Keratinocyte (primary cell): ENCODE measurements at regions not wholly inside any gene's neighbourhood (a gene's known extent, or its start where the extent isn't known, plus 50 kb on each side); places are given as distances from the start of the nearest gene placed in this dataset.

Source experiments
- DNase-seq: peaks from one replicate; pipeline ENCODE4 v3.0.0-alpha.2; 2011; ENCODE audit warnings: low read depth, missing footprints, low spot score
- FAIRE-seq: peaks from 2 replicates; lab custom pipeline; 2011; peaks lifted over from hg19 to GRCh38; lab: Jason Lieb, UNC
- H2AFZ ChIP-seq: 2 replicates; pipeline ENCODE4 v1.6.0; 2012; ENCODE audit warnings: low read length, control low read depth, inconsistent platforms; ENCODE audit not compliant: control insufficient read depth
- H3K27ac ChIP-seq: 2 replicates; pipeline ENCODE4 v1.5.1; 2011; ENCODE audit warnings: low read length; ENCODE audit not compliant: control insufficient read depth, insufficient read depth
- H3K27me3 ChIP-seq: 3 replicates; pipeline ENCODE4 v1.6.0; 2011; ENCODE audit warnings: low read length; ENCODE audit not compliant: control insufficient read depth, insufficient read depth; ENCODE audit errors: extremely low read depth
- H3K36me3 ChIP-seq, 2 experiments: 2 replicates in 1 of 2; 3 replicates in 1 of 2; pipeline ENCODE4 v1.5.1; 2011; ENCODE audit warnings: low read length in 2 of 2, mild to moderate bottlenecking in 1 of 2; ENCODE audit not compliant: control insufficient read depth in 2 of 2, insufficient read depth in 2 of 2; ENCODE audit errors: extremely low read depth in 1 of 2
- H3K4me1 ChIP-seq: 3 replicates; pipeline ENCODE4 v1.5.1; 2011; ENCODE audit warnings: low read length; ENCODE audit not compliant: control insufficient read depth, insufficient read depth; ENCODE audit errors: extremely low read depth
- H3K4me2 ChIP-seq: 3 replicates; pipeline ENCODE4 v1.6.0; 2011; ENCODE audit warnings: low read depth, low read length; ENCODE audit not compliant: control insufficient read depth, insufficient read depth; ENCODE audit errors: extremely low read depth
- H3K4me3 ChIP-seq, 3 experiments: fragments of 200-600 bp in 1 of 3; sonication (generic) in 1 of 3; 2 replicates in 2 of 3; 3 replicates in 1 of 3; pipeline ENCODE4 v1.5.1; 2011 to 2016; ENCODE audit warnings: low read length in 3 of 3, mild to moderate bottlenecking in 3 of 3, control low read depth in 2 of 3, inconsistent platforms in 1 of 3, low read depth in 1 of 3, mixed read lengths in 1 of 3, mixed run types in 1 of 3, moderate library complexity in 1 of 3; ENCODE audit not compliant: control insufficient read depth in 2 of 3, insufficient read depth in 2 of 3; ENCODE audit errors: extremely low read depth in 1 of 3
- H3K79me2 ChIP-seq: 2 replicates; pipeline ENCODE4 v1.6.0; 2012; ENCODE audit warnings: low read length; ENCODE audit not compliant: control insufficient read depth, insufficient read depth
- H3K9ac ChIP-seq: 3 replicates; pipeline ENCODE4 v1.6.0; 2011; ENCODE audit warnings: low read length; ENCODE audit not compliant: control insufficient read depth, insufficient read depth; ENCODE audit errors: extremely low read depth
- H3K9me1 ChIP-seq: 3 replicates; pipeline ENCODE4 v1.6.0; 2011; ENCODE audit warnings: low read length; ENCODE audit not compliant: control insufficient read depth, insufficient read depth; ENCODE audit errors: extremely low read depth
- H3K9me3 ChIP-seq: 2 replicates; pipeline ENCODE4 v1.5.1; 2012; ENCODE audit warnings: low read depth, low read length; ENCODE audit not compliant: control insufficient read depth
- H4K20me1 ChIP-seq: 3 replicates; pipeline ENCODE4 v1.6.0; 2011; ENCODE audit warnings: low read length; ENCODE audit not compliant: control insufficient read depth, insufficient read depth; ENCODE audit errors: extremely low read depth
- EZH2 ChIP-seq: IDR thresholded peaks from one replicate; pipeline ENCODE4 v1.6.1; 2012; ENCODE audit warnings: inconsistent platforms, mild to moderate bottlenecking, low read length, moderate library complexity
- dilution Hi-C: fragments of 300-500 bp; cut with MboI; formaldehyde crosslinking; loops from one replicate; pipeline ENCODE4 v1.7.0; 2020; ENCODE audit warnings: low sequenced_read_pairs; ENCODE audit not compliant: extremely low pct_ligation_motif_present
- TF ChIP-seq, protein P1 (sequence below), 3 experiments: IDR thresholded peaks in 1 of 3; conservative IDR thresholded peaks in 1 of 3; optimal IDR thresholded peaks in 1 of 3; 2 replicates in 2 of 3; 3 replicates in 1 of 3; pipeline versions ENCODE3 to v1.5.1; 2011; ENCODE audit warnings: low read length in 3 of 3, mild to moderate bottlenecking in 3 of 3, moderate library complexity in 2 of 3, control low read depth in 1 of 3, inconsistent platforms in 1 of 3; ENCODE audit not compliant: insufficient read depth in 2 of 3; ENCODE audit errors: extremely low read depth in 1 of 3

DNA sequence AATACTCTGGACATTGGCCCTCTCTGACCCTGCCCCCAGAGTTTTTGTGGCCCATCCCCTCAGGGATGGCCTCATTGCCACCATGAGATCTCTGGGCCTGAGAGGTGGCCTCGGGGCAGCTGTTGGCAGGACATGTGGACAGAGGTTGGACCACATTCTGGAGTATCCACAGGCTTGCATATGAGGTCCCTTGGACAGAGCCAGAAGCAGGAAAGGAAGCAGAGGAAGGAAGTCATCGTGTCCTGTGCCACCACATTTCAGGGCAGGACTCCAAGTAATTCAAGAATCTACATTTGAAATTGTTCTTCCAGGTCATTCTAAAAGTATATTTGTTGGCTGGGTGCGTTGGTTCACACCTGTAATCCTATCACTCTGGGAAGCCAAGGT is 95.9 kb upstream of the PPP2R5A start:
- TF ChIP-seq, protein P1, sequence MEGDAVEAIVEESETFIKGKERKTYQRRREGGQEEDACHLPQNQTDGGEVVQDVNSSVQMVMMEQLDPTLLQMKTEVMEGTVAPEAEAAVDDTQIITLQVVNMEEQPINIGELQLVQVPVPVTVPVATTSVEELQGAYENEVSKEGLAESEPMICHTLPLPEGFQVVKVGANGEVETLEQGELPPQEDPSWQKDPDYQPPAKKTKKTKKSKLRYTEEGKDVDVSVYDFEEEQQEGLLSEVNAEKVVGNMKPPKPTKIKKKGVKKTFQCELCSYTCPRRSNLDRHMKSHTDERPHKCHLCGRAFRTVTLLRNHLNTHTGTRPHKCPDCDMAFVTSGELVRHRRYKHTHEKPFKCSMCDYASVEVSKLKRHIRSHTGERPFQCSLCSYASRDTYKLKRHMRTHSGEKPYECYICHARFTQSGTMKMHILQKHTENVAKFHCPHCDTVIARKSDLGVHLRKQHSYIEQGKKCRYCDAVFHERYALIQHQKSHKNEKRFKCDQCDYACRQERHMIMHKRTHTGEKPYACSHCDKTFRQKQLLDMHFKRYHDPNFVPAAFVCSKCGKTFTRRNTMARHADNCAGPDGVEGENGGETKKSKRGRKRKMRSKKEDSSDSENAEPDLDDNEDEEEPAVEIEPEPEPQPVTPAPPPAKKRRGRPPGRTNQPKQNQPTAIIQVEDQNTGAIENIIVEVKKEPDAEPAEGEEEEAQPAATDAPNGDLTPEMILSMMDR (optimal IDR thresholded peaks at IDR 0.05 in 1 of 3, IDR thresholded peaks at IDR 0.05 in 1 of 3, conservative IDR thresholded peaks at IDR 0.05 in 1 of 3; ENCODE audit: extremely low read depth in 1 of 3, insufficient read depth in 2 of 3, low read length in 3 of 3): no peak
- TF ChIP-seq EZH2: no peak

DNA sequence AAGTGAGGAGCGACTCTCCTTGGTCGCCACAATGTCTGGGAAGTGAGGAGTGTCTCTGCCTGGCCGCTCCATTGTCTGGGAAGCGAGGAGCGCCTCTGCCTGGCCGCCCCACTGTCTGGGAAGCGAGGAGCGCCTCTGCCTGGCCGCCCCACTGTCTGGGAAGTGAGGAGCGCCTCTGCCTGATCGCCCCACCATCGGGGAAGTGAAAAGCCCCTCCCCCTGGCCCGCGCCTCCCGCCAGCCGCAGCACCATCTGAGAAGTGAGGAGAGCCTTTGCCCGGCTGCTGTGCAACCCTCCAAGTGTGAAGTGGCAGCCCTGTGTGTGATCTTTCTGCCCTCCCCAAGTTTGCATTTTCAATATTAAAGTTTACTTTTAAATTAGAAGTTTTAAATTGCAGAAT is 95.0 kb upstream of the PPP2R5A start:
- H3K4me2 ChIP-seq: no peak overlapping the region
- H3K27me3 ChIP-seq: no peaks in the 10 kb centered on the region
- H4K20me1 ChIP-seq: no peaks in the 10 kb centered on the region
- no peaks in the 10 kb centered on the region for H3K9me3 ChIP-seq
- H3K36me3 ChIP-seq: no peaks in the 10 kb centered on the region
- H3K9me1 ChIP-seq: no peaks in the 10 kb centered on the region
- FAIRE-seq: no peak
- H3K4me3 ChIP-seq: no peak overlapping the region
- dilution Hi-C loops: no loop called here
- H3K27ac ChIP-seq: no peak overlapping the region
- no peaks in the 10 kb centered on the region for H3K79me2 ChIP-seq
- H2AFZ ChIP-seq: no peak overlapping the region
- H3K9ac ChIP-seq: no peak overlapping the region
- no peak for TF ChIP-seq EZH2
- TF ChIP-seq, protein P1 (optimal IDR thresholded peaks at IDR 0.05 in 1 of 3, IDR thresholded peaks at IDR 0.05 in 1 of 3, conservative IDR thresholded peaks at IDR 0.05 in 1 of 3; ENCODE audit: extremely low read depth in 1 of 3, insufficient read depth in 2 of 3, low read length in 3 of 3): no peak
- DNase-seq: no peak
- peaks cover 17% of the 10 kb centered on the region for H3K4me1 ChIP-seq

More for the DNA sequence above, 95.9 kb upstream of the PPP2R5A start:
- Histone ChIP-seq H3K4me1 (peaks cover 17% of the 10 kb centered on the region), H2AFZ (no peak overlapping the region), H3K27me3 (no peaks in the 10 kb centered on the region), H3K9me1 (no peaks in the 10 kb centered on the region), H3K4me3 (no peak overlapping the region), H4K20me1 (no peaks in the 10 kb centered on the region), H3K36me3 (no peaks in the 10 kb centered on the region), H3K27ac (no peak overlapping the region), H3K4me2 (no peak overlapping the region), H3K79me2 (no peaks in the 10 kb centered on the region), H3K9me3 (no peaks in the 10 kb centered on the region), H3K9ac (no peak overlapping the region)
- no peak for FAIRE-seq
- DNase-seq: no peak
- dilution Hi-C loops: no loop called here
